H9 (cell line): ENCODE measurements at regions not wholly inside any gene's neighbourhood (a gene's known extent, or its start where the extent isn't known, plus 50 kb on each side); places are given as distances from the start of the nearest gene placed in this dataset.

ENCODE experiments used
- DNase-seq: peaks from one replicate; pipeline ENCODE4 v3.0.0-alpha.2; 2017
- H2AFZ ChIP-seq: one replicate; pipeline ENCODE4 v1.6.1; 2013; ENCODE audit warnings: mild to moderate bottlenecking, low read length, control low read depth, moderate library complexity
- H2AK5ac ChIP-seq: 2 replicates; pipeline ENCODE4 v1.6.1; 2013; ENCODE audit warnings: low read length, control low read depth, mixed read lengths; ENCODE audit not compliant: insufficient read length
- H2BK120ac ChIP-seq: one replicate; pipeline ENCODE4 v1.6.1; 2013; ENCODE audit warnings: low read depth, mild to moderate bottlenecking, low read length, control low read depth, inconsistent platforms; ENCODE audit not compliant: poor library complexity, severe bottlenecking
- H2BK12ac ChIP-seq: 2 replicates; pipeline ENCODE4 v1.6.1; 2013; ENCODE audit warnings: low read length, control low read depth, mixed read lengths, low read depth; ENCODE audit not compliant: insufficient read length
- H2BK15ac ChIP-seq: 2 replicates; pipeline ENCODE4 v1.6.1; 2013; ENCODE audit warnings: low read depth, low read length, control low read depth
- H2BK20ac ChIP-seq: one replicate; pipeline ENCODE4 v1.6.1; 2013; ENCODE audit warnings: low read depth, mild to moderate bottlenecking, low read length, control low read depth, inconsistent platforms; ENCODE audit not compliant: poor library complexity, severe bottlenecking
- H2BK5ac ChIP-seq: 2 replicates; pipeline ENCODE4 v1.6.1; 2013; ENCODE audit warnings: low read length, control low read depth, mixed read lengths; ENCODE audit not compliant: insufficient read length
- H3K14ac ChIP-seq: 2 replicates; pipeline ENCODE4 v1.6.1; 2013; ENCODE audit warnings: low read length, control low read depth; ENCODE audit not compliant: insufficient read depth
- H3K18ac ChIP-seq: 2 replicates; pipeline ENCODE4 v1.6.1; 2013; ENCODE audit warnings: low read depth, mild to moderate bottlenecking, mixed read lengths, low read length, control low read depth; ENCODE audit not compliant: insufficient read length
- H3K23ac ChIP-seq: 2 replicates; pipeline ENCODE4 v1.6.1; 2013; ENCODE audit warnings: low read length, control low read depth, mixed read lengths, low read depth; ENCODE audit not compliant: insufficient read length
- H3K23me2 ChIP-seq: 2 replicates; pipeline ENCODE4 v1.6.1; 2013; ENCODE audit warnings: low read depth, mild to moderate bottlenecking, mixed read lengths, low read length, control low read depth; ENCODE audit not compliant: insufficient read length, poor library complexity, severe bottlenecking
- H3K27ac ChIP-seq: 2 replicates; pipeline ENCODE4 v1.5.1; 2013; ENCODE audit warnings: low read length, control low read depth, mixed read lengths, low read depth; ENCODE audit not compliant: insufficient read length
- H3K27me3 ChIP-seq: 2 replicates; pipeline ENCODE4 v1.6.1; 2013; ENCODE audit warnings: low read length, control low read depth, inconsistent platforms; ENCODE audit not compliant: insufficient read depth
- H3K4ac ChIP-seq: 2 replicates; pipeline ENCODE4 v1.6.1; 2013; ENCODE audit warnings: low read depth, mild to moderate bottlenecking, control low read depth, inconsistent platforms, low read length, moderate library complexity
- H3K4me1 ChIP-seq: 2 replicates; pipeline ENCODE4 v1.6.1; 2013; ENCODE audit warnings: low read length, control low read depth, inconsistent platforms; ENCODE audit not compliant: insufficient read depth
- H3K4me2 ChIP-seq: 2 replicates; pipeline ENCODE4 v1.6.1; 2013; ENCODE audit warnings: low read length, control low read depth, mixed read lengths; ENCODE audit not compliant: insufficient read length, insufficient read depth
- H3K56ac ChIP-seq: 2 replicates; pipeline ENCODE4 v1.6.1; 2013; ENCODE audit warnings: low read depth, mild to moderate bottlenecking, mixed read lengths, low read length, control low read depth; ENCODE audit not compliant: insufficient read length
- H3K79me1 ChIP-seq: 2 replicates; pipeline ENCODE4 v1.6.1; 2013; ENCODE audit warnings: low read depth, mild to moderate bottlenecking, moderate library complexity, low read length, control low read depth, inconsistent platforms; ENCODE audit not compliant: insufficient read depth, poor library complexity, severe bottlenecking
- H3K79me2 ChIP-seq: 2 replicates; pipeline ENCODE4 v1.6.1; 2013; ENCODE audit warnings: low read length, control low read depth, inconsistent platforms; ENCODE audit not compliant: insufficient read depth
- H3K9ac ChIP-seq: 2 replicates; pipeline ENCODE4 v1.6.1; 2013; ENCODE audit warnings: low read length, control low read depth, mixed read lengths; ENCODE audit not compliant: insufficient read length; ENCODE audit errors: extremely low read depth
- H3K9me3 ChIP-seq: one replicate; pipeline ENCODE4 v1.6.1; 2013; ENCODE audit warnings: low read depth, low read length, inconsistent platforms; ENCODE audit not compliant: control insufficient read depth
- H3T11ph ChIP-seq: one replicate; pipeline ENCODE4 v1.6.1; 2013; ENCODE audit warnings: mild to moderate bottlenecking, low read length, control low read depth, inconsistent platforms
- H4K20me1 ChIP-seq: one replicate; pipeline ENCODE4 v1.6.1; 2013; ENCODE audit not compliant: control insufficient read depth, insufficient read length, insufficient read depth
- H4K5ac ChIP-seq: 2 replicates; pipeline ENCODE4 v1.6.1; 2013; ENCODE audit warnings: low read depth, mild to moderate bottlenecking, mixed read lengths, low read length, control low read depth; ENCODE audit not compliant: insufficient read length
- H4K8ac ChIP-seq: replicated peaks from 2 replicates; pipeline ENCODE4 v1.6.1; 2013; ENCODE audit warnings: low read length, control low read depth, mixed read lengths, low read depth; ENCODE audit not compliant: insufficient read length
- H4K91ac ChIP-seq: 2 replicates; pipeline ENCODE4 v1.6.1; 2013; ENCODE audit warnings: low read depth, mild to moderate bottlenecking, moderate library complexity, mixed read lengths, low read length, control low read depth; ENCODE audit not compliant: insufficient read length
- H3K27ac Mint-ChIP-seq, 3 experiments: 2 replicates in 2 of 3; 3 replicates in 1 of 3; pipeline ENCODE4 v1.8.0; 2020 to 2021; ENCODE audit warnings: mixed read lengths in 3 of 3, mild to moderate bottlenecking in 1 of 3, moderate library complexity in 1 of 3
- H3K27me3 Mint-ChIP-seq: 2 replicates; pipeline ENCODE4 v1.8.0; 2021; ENCODE audit warnings: low read depth, mild to moderate bottlenecking, moderate library complexity, mixed read lengths
- H3K36me3 Mint-ChIP-seq, 3 experiments: 2 replicates in 2 of 3; 3 replicates in 1 of 3; pipeline ENCODE4 v1.8.0; 2020 to 2021; ENCODE audit warnings: low read depth in 3 of 3, mixed read lengths in 3 of 3; ENCODE audit not compliant: insufficient read depth in 1 of 3
- H3K4me1 Mint-ChIP-seq, 2 experiments: 2 replicates each; pipeline ENCODE4 v1.8.0; 2020; ENCODE audit warnings: mixed read lengths in 2 of 2
- H3K4me3 Mint-ChIP-seq, 2 experiments: 2 replicates in 1 of 2; 3 replicates in 1 of 2; pipeline ENCODE4 v1.8.0; 2020 to 2021; ENCODE audit warnings: mild to moderate bottlenecking in 2 of 2, mixed read lengths in 2 of 2, moderate library complexity in 1 of 2
- H3K9me3 Mint-ChIP-seq, 2 experiments: 2 replicates in 1 of 2; 3 replicates in 1 of 2; pipeline ENCODE4 v1.8.0; 2020; ENCODE audit warnings: mild to moderate bottlenecking in 2 of 2, mixed read lengths in 2 of 2, moderate library complexity in 1 of 2
- WGBS: extraction: QIAGEN DNeasy Blood & Tissue Kit; methylation state at CpG from one replicate; pipeline ENCODE4 v1.1.7; 2013; ENCODE audit warnings: missing lambda C conversion rate, low lambda C conversion rate, mixed read lengths; ENCODE audit not compliant: insufficient read length; ENCODE audit errors: extremely low coverage; 5-methylcytosine and 5-hydroxymethylcytosine counted together
- TF ChIP-seq, protein P1 (sequence below): fragments of 200-600 bp; sonication (generic); conservative IDR thresholded peaks from 3 replicates; pipeline ENCODE4 v1.8.0; 2021; ENCODE audit warnings: antibody characterized with exemption, mild to moderate bottlenecking

DNA sequence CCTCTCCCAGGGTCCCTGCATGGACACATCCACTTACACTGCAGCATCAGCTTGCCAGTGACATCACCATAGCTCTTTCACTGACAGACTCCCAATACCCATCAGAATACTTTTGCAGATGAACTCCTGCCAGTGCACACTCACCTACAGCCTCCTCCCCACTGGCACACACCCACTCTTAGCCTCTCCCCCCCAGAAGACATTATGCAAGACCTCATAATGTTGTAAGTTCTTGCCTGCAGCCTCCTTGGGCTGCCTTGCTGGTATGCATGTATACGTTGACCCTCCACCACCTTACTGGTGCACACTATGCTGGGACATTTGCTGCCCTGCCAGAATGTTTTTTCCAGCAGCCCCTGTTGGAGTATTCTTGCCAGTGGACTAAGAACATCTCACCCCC, 324.2 kb downstream of the AEBP2 start:
- Histone ChIP-seq H3K4me1 (no peaks in the 10 kb centered on the region), H4K8ac (no peak overlapping the region), H3K18ac (no peak overlapping the region), H3K4me2 (no peak overlapping the region), H3K27ac (no peak overlapping the region), H3T11ph (no peak overlapping the region), H3K79me1 (no peaks in the 10 kb centered on the region), H3K4ac (no peak overlapping the region), H3K23me2 (no peaks in the 10 kb centered on the region), H3K27me3 (no peaks in the 10 kb centered on the region), H2AFZ (no peak overlapping the region), H4K91ac (no peak overlapping the region), H2BK5ac (no peak overlapping the region), H3K9ac (no peak overlapping the region), H2BK15ac (no peak overlapping the region), H3K79me2 (no peaks in the 10 kb centered on the region), H4K20me1 (no peaks in the 10 kb centered on the region), H2BK12ac (no peak overlapping the region), H2BK120ac (no peak overlapping the region), H3K23ac (no peak overlapping the region), H2BK20ac (no peak overlapping the region), H2AK5ac (no peak overlapping the region), H3K56ac (no peak overlapping the region), H4K5ac (no peak overlapping the region), H3K14ac (no peak overlapping the region), H3K9me3 (no peaks in the 10 kb centered on the region)
- Mint-ChIP-seq H3K4me1 (no peaks in the 10 kb centered on the region), H3K36me3 (no peaks in the 10 kb centered on the region), H3K4me3 (no peak overlapping the region), H3K27ac (peak overlapping the region in 1 of 3 experiments; percentile 66; a peak in 2 of 7 replicates), H3K27me3 (no peaks in the 10 kb centered on the region), H3K9me3 (no peaks in the 10 kb centered on the region)
- no peak for DNase-seq
- WGBS: no CpG with 5 or more reads among the region's 1 CpG
- TF ChIP-seq, protein P1, sequence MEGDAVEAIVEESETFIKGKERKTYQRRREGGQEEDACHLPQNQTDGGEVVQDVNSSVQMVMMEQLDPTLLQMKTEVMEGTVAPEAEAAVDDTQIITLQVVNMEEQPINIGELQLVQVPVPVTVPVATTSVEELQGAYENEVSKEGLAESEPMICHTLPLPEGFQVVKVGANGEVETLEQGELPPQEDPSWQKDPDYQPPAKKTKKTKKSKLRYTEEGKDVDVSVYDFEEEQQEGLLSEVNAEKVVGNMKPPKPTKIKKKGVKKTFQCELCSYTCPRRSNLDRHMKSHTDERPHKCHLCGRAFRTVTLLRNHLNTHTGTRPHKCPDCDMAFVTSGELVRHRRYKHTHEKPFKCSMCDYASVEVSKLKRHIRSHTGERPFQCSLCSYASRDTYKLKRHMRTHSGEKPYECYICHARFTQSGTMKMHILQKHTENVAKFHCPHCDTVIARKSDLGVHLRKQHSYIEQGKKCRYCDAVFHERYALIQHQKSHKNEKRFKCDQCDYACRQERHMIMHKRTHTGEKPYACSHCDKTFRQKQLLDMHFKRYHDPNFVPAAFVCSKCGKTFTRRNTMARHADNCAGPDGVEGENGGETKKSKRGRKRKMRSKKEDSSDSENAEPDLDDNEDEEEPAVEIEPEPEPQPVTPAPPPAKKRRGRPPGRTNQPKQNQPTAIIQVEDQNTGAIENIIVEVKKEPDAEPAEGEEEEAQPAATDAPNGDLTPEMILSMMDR: no peak
